GM21528 (cell line): ENCODE measurements at regions not wholly inside any gene's neighbourhood (a gene's known extent, or its start where the extent isn't known, plus 50 kb on each side); places are given as distances from the start of the nearest gene placed in this dataset.

Experiments used
- ATAC-seq: cut with Tn5 transposase; IDR thresholded peaks from one replicate; pipeline ENCODE4 v1.9.1; 2021; ENCODE audit warnings: mild to moderate bottlenecking, moderate library complexity; ENCODE audit not compliant: unreplicated experiment, low FRiP score

- ATAC-seq, result no peak
Measured at GRCh38 chr20:7226156-7226555, 458.7 kb downstream of the BMP2 start.

- ATAC-seq, result peak; percentile 52
Measured at GRCh38 chr20:7231303-7231702, 463.8 kb downstream of the BMP2 start.

GRCh38 chr20:7232796-7233195, 465.3 kb downstream of the BMP2 start:
- ATAC-seq, result no peak

- ATAC-seq, result no peak
Measured at GRCh38 chr20:7237251-7237650, 469.8 kb downstream of the BMP2 start.

GRCh38 chr20:7240490-7240889, 473.0 kb downstream of the BMP2 start:
- ATAC-seq, result no peak

GRCh38 chr20:7248281-7249201, 481.1 kb downstream of the BMP2 start:
- ATAC-seq, result no peak

- ATAC-seq, result no peak
Measured at GRCh38 chr20:7250337-7250736, 482.9 kb downstream of the BMP2 start.

- no peak for ATAC-seq
Measured at GRCh38 chr20:7257099-7257498, 489.6 kb downstream of the BMP2 start.

GRCh38 chr20:7257692-7258466, 490.4 kb downstream of the BMP2 start:
- no peak for ATAC-seq

- no peak for ATAC-seq
Measured at GRCh38 chr20:7262803-7263202, 495.3 kb downstream of the BMP2 start.

GRCh38 chr20:7264137-7264536, 496.7 kb downstream of the BMP2 start:
- ATAC-seq, result no peak

GRCh38 chr20:7269452-7269851, 502.0 kb downstream of the BMP2 start:
- no peak for ATAC-seq

GRCh38 chr20:7272512-7272911, 505.0 kb downstream of the BMP2 start:
- no peak for ATAC-seq

GRCh38 chr20:7274870-7275269, 507.4 kb downstream of the BMP2 start:
- ATAC-seq, result no peak

- no peak for ATAC-seq
Measured at GRCh38 chr20:7275645-7276237, 508.3 kb downstream of the BMP2 start.

- peak; percentile 78 for ATAC-seq
Measured at GRCh38 chr20:7285918-7286556, 518.6 kb downstream of the BMP2 start.

- ATAC-seq, result no peak
Measured at GRCh38 chr20:7291323-7291943, 523.9 kb downstream of the BMP2 start.

- no peak for ATAC-seq
Measured at GRCh38 chr20:7291946-7292345, 524.5 kb downstream of the BMP2 start.

- ATAC-seq, result no peak
Measured at GRCh38 chr20:7294816-7295360, 527.4 kb downstream of the BMP2 start.

GRCh38 chr20:7301807-7302206, 534.3 kb downstream of the BMP2 start:
- ATAC-seq, result no peak
